ENCODE measurements at regions not wholly inside any gene's neighbourhood (a gene's known extent, or its start where the extent isn't known, plus 50 kb on each side); places are given as distances from the start of the nearest gene placed in this dataset.

DNA sequence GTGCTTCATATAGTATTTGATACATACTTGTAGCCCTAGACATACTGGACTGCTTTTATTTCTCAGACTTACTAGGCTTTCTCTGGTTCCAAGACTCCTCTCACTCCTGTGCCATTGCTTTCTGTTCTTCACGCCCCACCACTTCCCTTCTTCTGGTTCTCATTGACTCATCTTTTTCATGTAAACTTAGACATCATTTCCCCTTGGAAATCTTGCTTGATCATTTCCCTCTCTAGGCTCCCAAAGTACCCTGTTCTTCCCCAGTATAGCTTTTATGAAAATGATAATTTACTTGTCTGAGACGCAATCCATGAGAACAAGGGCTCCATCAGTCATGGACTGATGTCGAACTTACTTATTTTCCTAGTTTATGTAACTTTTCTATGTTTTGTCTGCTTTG, 83.5 kb downstream of the TLR4 start (continued):
- TF ChIP-seq, protein P1, sequence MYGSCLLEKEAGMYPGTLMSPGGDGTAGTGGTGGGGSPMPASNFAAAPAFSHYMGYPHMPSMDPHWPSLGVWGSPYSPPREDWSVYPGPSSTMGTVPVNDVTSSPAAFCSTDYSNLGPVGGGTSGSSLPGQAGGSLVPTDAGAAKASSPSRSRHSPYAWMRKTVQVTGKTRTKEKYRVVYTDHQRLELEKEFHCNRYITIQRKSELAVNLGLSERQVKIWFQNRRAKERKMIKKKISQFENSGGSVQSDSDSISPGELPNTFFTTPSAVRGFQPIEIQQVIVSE (CRISPR knock-in tag; IDR thresholded peaks at IDR 0.05; ENCODE audit: borderline replicate concordance): no peak
- TF ChIP-seq ZNF416 (CRISPR knock-in tag; IDR thresholded peaks at IDR 0.05) (no peak), ZNF121 (CRISPR knock-in tag; IDR thresholded peaks at IDR 0.05) (no peak), FOXP1 (CRISPR knock-in tag; IDR thresholded peaks at IDR 0.05; ENCODE audit: borderline replicate concordance) (no peak), TP53 (CRISPR knock-in tag; IDR thresholded peaks at IDR 0.05) (no peak)
- TF ChIP-seq, protein P2, sequence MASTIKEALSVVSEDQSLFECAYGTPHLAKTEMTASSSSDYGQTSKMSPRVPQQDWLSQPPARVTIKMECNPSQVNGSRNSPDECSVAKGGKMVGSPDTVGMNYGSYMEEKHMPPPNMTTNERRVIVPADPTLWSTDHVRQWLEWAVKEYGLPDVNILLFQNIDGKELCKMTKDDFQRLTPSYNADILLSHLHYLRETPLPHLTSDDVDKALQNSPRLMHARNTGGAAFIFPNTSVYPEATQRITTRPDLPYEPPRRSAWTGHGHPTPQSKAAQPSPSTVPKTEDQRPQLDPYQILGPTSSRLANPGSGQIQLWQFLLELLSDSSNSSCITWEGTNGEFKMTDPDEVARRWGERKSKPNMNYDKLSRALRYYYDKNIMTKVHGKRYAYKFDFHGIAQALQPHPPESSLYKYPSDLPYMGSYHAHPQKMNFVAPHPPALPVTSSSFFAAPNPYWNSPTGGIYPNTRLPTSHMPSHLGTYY (CRISPR knock-in tag; IDR thresholded peaks at IDR 0.05): no peak
- TF ChIP-seq, protein P3, sequence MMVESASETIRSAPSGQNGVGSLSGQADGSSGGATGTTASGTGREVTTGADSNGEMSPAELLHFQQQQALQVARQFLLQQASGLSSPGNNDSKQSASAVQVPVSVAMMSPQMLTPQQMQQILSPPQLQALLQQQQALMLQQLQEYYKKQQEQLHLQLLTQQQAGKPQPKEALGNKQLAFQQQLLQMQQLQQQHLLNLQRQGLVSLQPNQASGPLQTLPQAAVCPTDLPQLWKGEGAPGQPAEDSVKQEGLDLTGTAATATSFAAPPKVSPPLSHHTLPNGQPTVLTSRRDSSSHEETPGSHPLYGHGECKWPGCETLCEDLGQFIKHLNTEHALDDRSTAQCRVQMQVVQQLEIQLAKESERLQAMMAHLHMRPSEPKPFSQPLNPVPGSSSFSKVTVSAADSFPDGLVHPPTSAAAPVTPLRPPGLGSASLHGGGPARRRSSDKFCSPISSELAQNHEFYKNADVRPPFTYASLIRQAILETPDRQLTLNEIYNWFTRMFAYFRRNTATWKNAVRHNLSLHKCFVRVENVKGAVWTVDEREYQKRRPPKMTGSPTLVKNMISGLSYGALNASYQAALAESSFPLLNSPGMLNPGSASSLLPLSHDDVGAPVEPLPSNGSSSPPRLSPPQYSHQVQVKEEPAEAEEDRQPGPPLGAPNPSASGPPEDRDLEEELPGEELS (CRISPR knock-in tag; IDR thresholded peaks at IDR 0.05): no peak

DNA sequence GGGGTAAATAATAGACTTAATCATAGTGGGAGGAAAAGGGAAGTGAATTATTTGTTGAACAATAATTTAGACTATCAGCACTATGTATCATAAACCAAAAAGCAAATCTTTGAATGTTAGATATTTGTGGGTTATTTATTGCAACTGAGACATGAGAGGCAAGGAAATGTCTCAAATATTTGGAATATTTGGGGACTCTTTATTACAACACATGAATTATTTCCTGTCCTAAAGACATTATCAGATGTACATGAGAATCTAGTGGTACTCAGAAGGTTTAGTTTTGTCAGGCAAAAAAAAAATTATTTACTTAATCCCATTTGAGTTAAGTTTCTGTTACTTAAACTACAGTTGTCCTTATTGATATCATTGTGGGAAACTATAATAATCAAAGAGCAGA, 91.1 kb downstream of the TLR4 start:
- no peak overlapping the region for H3K27ac Mint-ChIP-seq
- no peak for ATAC-seq
- peaks cover 13% of the 10 kb centered on the region for H3K9me3 Mint-ChIP-seq
- TF ChIP-seq IRF2 (CRISPR knock-in tag; IDR thresholded peaks at IDR 0.05; ENCODE audit: borderline replicate concordance, low read depth): no peak
- TF ChIP-seq NFYB (CRISPR knock-in tag; conservative IDR thresholded peaks at IDR 0.05; ENCODE audit: low read depth): no peak
- TF ChIP-seq CBFB (CRISPR knock-in tag; IDR thresholded peaks at IDR 0.05; ENCODE audit: low read depth): no peak
- TF ChIP-seq JUN (CRISPR knock-in tag; IDR thresholded peaks at IDR 0.05): no peak
- no peak for TF ChIP-seq SMAD3 (CRISPR knock-in tag; IDR thresholded peaks at IDR 0.05; ENCODE audit: borderline replicate concordance)
- TF ChIP-seq HMGA2 (CRISPR knock-in tag; IDR thresholded peaks at IDR 0.05): no peak
- TF ChIP-seq, protein P4, sequence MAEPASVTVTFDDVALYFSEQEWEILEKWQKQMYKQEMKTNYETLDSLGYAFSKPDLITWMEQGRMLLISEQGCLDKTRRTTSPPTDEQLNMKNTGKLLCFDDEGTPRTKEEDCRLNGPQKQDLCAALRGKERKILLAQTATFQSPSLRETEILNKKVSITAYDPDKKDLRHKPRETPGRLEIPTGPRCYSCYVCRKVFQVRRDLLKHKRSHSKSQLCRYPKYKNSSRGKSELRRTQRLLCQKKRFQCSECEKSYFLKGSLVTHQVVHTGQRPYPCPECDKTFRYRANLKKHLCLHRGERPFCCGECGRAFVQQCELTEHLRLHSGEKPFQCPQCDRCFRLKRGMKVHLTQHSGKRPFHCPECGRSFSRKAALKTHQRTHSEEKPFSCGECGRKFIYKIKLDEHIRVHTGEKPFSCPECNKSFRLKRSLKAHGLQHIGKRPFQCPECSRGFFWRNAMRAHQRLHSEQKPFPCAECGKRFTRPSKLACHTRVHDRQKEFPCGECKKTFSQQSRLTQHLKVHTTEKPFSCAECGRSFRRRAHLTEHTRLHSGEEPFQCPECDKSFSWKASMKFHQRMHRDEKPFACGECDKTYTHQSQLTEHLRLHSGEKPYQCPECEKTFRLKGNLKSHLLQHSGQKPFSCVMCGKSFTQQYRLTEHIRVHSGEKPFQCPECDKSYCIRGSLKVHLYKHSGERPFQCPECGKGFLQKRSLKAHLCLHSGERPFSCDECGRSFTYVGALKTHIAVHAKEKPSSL (CRISPR knock-in tag; conservative IDR thresholded peaks at IDR 0.05): no peak
- H3K4me3 Mint-ChIP-seq: no peak overlapping the region
- no peak for DNase-seq (ENCODE audit: low spot score)
- POLR2A ChIA-PET: no interaction called here
- H3K27me3 Mint-ChIP-seq (ENCODE audit: low read depth): no peaks in the 10 kb centered on the region
- H3K4me1 Mint-ChIP-seq: peaks cover 36% of the 10 kb centered on the region
- peaks cover 3% of the 10 kb centered on the region; the same call in 1 of the 2 replicates for H3K36me3 Mint-ChIP-seq
- CTCF ChIA-PET: no interaction called here

DNA sequence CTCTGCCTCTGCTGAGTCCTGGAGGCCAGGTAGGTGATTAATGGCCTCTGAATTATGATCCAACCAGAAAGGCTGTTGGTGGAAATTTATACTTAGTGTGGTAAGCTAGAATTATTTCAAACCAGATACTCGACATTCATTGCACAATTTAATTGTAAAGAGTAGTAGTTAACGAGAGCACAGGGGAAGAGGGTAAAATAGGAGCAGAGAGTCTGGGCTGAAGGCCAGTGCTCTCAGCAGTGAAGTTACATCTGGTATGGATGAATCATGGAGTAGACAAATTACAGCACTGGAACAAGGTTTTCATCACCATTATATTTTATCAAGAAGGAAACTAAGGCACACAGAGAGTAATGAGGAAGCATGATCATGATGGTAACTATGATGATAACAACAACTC, 92.5 kb downstream of the TLR4 start:
- H3K9me3 Mint-ChIP-seq: peaks cover 3% of the 10 kb centered on the region
- no peak overlapping the region for H3K4me3 Mint-ChIP-seq
- H3K27ac Mint-ChIP-seq: no peak overlapping the region
- POLR2A ChIA-PET: no interaction called here
- no peaks in the 10 kb centered on the region for H3K36me3 Mint-ChIP-seq
- ATAC-seq: no peak
- DNase-seq (ENCODE audit: low spot score): no peak
- CTCF ChIA-PET: no interaction called here
- no peaks in the 10 kb centered on the region for H3K27me3 Mint-ChIP-seq (ENCODE audit: low read depth)
- TF ChIP-seq, protein P1 (CRISPR knock-in tag; IDR thresholded peaks at IDR 0.05; ENCODE audit: borderline replicate concordance): no peak
- TF ChIP-seq, protein P5, sequence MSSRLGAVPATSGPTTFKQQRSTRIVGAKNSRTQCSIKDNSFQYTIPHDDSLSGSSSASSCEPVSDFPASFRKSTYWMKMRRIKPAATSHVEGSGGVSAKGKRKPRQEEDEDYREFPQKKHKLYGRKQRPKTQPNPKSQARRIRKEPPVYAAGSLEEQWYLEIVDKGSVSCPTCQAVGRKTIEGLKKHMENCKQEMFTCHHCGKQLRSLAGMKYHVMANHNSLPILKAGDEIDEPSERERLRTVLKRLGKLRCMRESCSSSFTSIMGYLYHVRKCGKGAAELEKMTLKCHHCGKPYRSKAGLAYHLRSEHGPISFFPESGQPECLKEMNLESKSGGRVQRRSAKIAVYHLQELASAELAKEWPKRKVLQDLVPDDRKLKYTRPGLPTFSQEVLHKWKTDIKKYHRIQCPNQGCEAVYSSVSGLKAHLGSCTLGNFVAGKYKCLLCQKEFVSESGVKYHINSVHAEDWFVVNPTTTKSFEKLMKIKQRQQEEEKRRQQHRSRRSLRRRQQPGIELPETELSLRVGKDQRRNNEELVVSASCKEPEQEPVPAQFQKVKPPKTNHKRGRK (CRISPR knock-in tag; IDR thresholded peaks at IDR 0.05; ENCODE audit: borderline replicate concordance): no peak
- TF ChIP-seq TEAD1 (CRISPR knock-in tag; IDR thresholded peaks at IDR 0.05): no peak
- TF ChIP-seq, protein P6, sequence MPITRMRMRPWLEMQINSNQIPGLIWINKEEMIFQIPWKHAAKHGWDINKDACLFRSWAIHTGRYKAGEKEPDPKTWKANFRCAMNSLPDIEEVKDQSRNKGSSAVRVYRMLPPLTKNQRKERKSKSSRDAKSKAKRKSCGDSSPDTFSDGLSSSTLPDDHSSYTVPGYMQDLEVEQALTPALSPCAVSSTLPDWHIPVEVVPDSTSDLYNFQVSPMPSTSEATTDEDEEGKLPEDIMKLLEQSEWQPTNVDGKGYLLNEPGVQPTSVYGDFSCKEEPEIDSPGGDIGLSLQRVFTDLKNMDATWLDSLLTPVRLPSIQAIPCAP (CRISPR knock-in tag; IDR thresholded peaks at IDR 0.05): no peak
- no peak for TF ChIP-seq ZNF232 (CRISPR knock-in tag; IDR thresholded peaks at IDR 0.05)
- TF ChIP-seq RELA (CRISPR knock-in tag; IDR thresholded peaks at IDR 0.05; ENCODE audit: borderline replicate concordance): no peak
- peaks cover 41% of the 10 kb centered on the region for H3K4me1 Mint-ChIP-seq

All from WTC11 (cell line).